GM23338 (cell line): ENCODE measurements at regions not wholly inside any gene's neighbourhood (a gene's known extent, or its start where the extent isn't known, plus 50 kb on each side); places are given as distances from the start of the nearest gene placed in this dataset.

Experiments used
- CREB1 ChIP-seq: fragments of 250-450 bp; sonication (Bioruptor Pico); IDR thresholded peaks from 2 replicates; pipeline ENCODE4 v1.5.0; 2020; ENCODE audit warnings: low read depth, mild to moderate bottlenecking, moderate library complexity
- EZH2 ChIP-seq: fragments of 200-600 bp; sonication (generic); IDR thresholded peaks from one replicate; pipeline ENCODE4 v1.8.0; 2017; ENCODE audit warnings: antibody characterized with exemption, mild to moderate bottlenecking, low read depth; ENCODE audit not compliant: unreplicated experiment
- EZH2phosphoT487 ChIP-seq: fragments of 200-600 bp; sonication (generic); IDR thresholded peaks from one replicate; pipeline ENCODE4 v1.8.1; 2018; ENCODE audit warnings: antibody characterized with exemption; ENCODE audit not compliant: unreplicated experiment
- JUNB ChIP-seq: IDR thresholded peaks from one replicate; pipeline ENCODE4 v1.6.1; 2016; ENCODE audit warnings: antibody characterized with exemption; ENCODE audit not compliant: unreplicated experiment
- POLR2AphosphoS5 ChIP-seq: IDR thresholded peaks from 2 replicates; pipeline ENCODE4 v1.6.1; 2016; ENCODE audit warnings: antibody characterized with exemption, low read depth
- STAT1 ChIP-seq: IDR thresholded peaks from one replicate; pipeline ENCODE4 v1.6.1; 2016; ENCODE audit warnings: antibody characterized with exemption; ENCODE audit not compliant: unreplicated experiment
- ZNF114 ChIP-seq: fragments of 250-450 bp; sonication (Bioruptor Pico); IDR thresholded peaks from 2 replicates; pipeline ENCODE4 v1.5.0; 2020; ENCODE audit warnings: mild to moderate bottlenecking, moderate library complexity
- ZNF331 ChIP-seq: fragments of 250-450 bp; sonication (Bioruptor Pico); IDR thresholded peaks from 2 replicates; pipeline ENCODE4 v1.5.0; 2020; ENCODE audit warnings: low read depth, mild to moderate bottlenecking, moderate library complexity
- TF ChIP-seq, protein P1 (sequence below), 2 experiments: fragments of 200-600 bp in 1 of 2; sonication (generic) in 1 of 2; conservative IDR thresholded peaks; 2 replicates each; pipeline versions ENCODE4 v1.5.1 to v1.6.1; 2016 to 2017; ENCODE audit warnings: antibody characterized with exemption in 2 of 2, low read depth in 2 of 2, mild to moderate bottlenecking in 2 of 2, moderate library complexity in 1 of 2
- TF ChIP-seq, protein P2 (sequence below): IDR thresholded peaks from one replicate; pipeline ENCODE4 v1.6.1; 2018; ENCODE audit warnings: antibody characterized with exemption; ENCODE audit not compliant: unreplicated experiment
- TF ChIP-seq, protein P3 (sequence below): IDR thresholded peaks from 2 replicates; pipeline ENCODE4 v1.6.1; 2016; ENCODE audit warnings: antibody characterized with exemption
- TF ChIP-seq, protein P4 (sequence below): fragments of 250-450 bp; sonication (Bioruptor Pico); IDR thresholded peaks from 2 replicates; pipeline ENCODE4 v1.5.0; 2020; ENCODE audit warnings: mild to moderate bottlenecking, moderate library complexity

DNA sequence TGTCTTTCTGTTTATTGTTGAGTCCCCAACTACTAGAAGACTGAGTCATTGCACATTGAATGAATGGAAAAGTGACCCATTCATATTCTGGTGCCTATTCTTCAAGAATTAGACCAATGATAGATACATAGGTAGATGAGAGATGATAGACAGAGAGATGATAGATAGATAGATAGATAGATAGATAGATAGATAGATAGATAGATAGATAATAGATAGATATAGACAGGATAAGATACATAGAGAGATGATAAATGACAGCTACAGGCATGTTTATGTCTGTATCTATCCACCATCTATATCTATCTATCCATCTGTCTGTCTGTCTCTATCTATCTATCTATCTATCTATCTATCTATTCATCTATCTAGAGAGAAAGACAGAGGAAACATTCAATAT, 170.3 kb upstream of the ARRDC4 start:
- TF ChIP-seq, protein P1, sequence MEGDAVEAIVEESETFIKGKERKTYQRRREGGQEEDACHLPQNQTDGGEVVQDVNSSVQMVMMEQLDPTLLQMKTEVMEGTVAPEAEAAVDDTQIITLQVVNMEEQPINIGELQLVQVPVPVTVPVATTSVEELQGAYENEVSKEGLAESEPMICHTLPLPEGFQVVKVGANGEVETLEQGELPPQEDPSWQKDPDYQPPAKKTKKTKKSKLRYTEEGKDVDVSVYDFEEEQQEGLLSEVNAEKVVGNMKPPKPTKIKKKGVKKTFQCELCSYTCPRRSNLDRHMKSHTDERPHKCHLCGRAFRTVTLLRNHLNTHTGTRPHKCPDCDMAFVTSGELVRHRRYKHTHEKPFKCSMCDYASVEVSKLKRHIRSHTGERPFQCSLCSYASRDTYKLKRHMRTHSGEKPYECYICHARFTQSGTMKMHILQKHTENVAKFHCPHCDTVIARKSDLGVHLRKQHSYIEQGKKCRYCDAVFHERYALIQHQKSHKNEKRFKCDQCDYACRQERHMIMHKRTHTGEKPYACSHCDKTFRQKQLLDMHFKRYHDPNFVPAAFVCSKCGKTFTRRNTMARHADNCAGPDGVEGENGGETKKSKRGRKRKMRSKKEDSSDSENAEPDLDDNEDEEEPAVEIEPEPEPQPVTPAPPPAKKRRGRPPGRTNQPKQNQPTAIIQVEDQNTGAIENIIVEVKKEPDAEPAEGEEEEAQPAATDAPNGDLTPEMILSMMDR (conservative IDR thresholded peaks at IDR 0.05; ENCODE audit: low read depth in 2 of 2): no peak
- TF ChIP-seq POLR2AphosphoS5 (no peak), EZH2 (no peak), CREB1 (CRISPR knock-in tag) (no peak), EZH2phosphoT487 (no peak), JUNB (no peak), STAT1 (no peak), ZNF114 (no peak), ZNF331 (CRISPR knock-in tag) (no peak)
- TF ChIP-seq, protein P2, sequence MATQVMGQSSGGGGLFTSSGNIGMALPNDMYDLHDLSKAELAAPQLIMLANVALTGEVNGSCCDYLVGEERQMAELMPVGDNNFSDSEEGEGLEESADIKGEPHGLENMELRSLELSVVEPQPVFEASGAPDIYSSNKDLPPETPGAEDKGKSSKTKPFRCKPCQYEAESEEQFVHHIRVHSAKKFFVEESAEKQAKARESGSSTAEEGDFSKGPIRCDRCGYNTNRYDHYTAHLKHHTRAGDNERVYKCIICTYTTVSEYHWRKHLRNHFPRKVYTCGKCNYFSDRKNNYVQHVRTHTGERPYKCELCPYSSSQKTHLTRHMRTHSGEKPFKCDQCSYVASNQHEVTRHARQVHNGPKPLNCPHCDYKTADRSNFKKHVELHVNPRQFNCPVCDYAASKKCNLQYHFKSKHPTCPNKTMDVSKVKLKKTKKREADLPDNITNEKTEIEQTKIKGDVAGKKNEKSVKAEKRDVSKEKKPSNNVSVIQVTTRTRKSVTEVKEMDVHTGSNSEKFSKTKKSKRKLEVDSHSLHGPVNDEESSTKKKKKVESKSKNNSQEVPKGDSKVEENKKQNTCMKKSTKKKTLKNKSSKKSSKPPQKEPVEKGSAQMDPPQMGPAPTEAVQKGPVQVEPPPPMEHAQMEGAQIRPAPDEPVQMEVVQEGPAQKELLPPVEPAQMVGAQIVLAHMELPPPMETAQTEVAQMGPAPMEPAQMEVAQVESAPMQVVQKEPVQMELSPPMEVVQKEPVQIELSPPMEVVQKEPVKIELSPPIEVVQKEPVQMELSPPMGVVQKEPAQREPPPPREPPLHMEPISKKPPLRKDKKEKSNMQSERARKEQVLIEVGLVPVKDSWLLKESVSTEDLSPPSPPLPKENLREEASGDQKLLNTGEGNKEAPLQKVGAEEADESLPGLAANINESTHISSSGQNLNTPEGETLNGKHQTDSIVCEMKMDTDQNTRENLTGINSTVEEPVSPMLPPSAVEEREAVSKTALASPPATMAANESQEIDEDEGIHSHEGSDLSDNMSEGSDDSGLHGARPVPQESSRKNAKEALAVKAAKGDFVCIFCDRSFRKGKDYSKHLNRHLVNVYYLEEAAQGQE: no peak
- TF ChIP-seq, protein P3, sequence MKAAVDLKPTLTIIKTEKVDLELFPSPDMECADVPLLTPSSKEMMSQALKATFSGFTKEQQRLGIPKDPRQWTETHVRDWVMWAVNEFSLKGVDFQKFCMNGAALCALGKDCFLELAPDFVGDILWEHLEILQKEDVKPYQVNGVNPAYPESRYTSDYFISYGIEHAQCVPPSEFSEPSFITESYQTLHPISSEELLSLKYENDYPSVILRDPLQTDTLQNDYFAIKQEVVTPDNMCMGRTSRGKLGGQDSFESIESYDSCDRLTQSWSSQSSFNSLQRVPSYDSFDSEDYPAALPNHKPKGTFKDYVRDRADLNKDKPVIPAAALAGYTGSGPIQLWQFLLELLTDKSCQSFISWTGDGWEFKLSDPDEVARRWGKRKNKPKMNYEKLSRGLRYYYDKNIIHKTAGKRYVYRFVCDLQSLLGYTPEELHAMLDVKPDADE: no peak
- TF ChIP-seq, protein P4, sequence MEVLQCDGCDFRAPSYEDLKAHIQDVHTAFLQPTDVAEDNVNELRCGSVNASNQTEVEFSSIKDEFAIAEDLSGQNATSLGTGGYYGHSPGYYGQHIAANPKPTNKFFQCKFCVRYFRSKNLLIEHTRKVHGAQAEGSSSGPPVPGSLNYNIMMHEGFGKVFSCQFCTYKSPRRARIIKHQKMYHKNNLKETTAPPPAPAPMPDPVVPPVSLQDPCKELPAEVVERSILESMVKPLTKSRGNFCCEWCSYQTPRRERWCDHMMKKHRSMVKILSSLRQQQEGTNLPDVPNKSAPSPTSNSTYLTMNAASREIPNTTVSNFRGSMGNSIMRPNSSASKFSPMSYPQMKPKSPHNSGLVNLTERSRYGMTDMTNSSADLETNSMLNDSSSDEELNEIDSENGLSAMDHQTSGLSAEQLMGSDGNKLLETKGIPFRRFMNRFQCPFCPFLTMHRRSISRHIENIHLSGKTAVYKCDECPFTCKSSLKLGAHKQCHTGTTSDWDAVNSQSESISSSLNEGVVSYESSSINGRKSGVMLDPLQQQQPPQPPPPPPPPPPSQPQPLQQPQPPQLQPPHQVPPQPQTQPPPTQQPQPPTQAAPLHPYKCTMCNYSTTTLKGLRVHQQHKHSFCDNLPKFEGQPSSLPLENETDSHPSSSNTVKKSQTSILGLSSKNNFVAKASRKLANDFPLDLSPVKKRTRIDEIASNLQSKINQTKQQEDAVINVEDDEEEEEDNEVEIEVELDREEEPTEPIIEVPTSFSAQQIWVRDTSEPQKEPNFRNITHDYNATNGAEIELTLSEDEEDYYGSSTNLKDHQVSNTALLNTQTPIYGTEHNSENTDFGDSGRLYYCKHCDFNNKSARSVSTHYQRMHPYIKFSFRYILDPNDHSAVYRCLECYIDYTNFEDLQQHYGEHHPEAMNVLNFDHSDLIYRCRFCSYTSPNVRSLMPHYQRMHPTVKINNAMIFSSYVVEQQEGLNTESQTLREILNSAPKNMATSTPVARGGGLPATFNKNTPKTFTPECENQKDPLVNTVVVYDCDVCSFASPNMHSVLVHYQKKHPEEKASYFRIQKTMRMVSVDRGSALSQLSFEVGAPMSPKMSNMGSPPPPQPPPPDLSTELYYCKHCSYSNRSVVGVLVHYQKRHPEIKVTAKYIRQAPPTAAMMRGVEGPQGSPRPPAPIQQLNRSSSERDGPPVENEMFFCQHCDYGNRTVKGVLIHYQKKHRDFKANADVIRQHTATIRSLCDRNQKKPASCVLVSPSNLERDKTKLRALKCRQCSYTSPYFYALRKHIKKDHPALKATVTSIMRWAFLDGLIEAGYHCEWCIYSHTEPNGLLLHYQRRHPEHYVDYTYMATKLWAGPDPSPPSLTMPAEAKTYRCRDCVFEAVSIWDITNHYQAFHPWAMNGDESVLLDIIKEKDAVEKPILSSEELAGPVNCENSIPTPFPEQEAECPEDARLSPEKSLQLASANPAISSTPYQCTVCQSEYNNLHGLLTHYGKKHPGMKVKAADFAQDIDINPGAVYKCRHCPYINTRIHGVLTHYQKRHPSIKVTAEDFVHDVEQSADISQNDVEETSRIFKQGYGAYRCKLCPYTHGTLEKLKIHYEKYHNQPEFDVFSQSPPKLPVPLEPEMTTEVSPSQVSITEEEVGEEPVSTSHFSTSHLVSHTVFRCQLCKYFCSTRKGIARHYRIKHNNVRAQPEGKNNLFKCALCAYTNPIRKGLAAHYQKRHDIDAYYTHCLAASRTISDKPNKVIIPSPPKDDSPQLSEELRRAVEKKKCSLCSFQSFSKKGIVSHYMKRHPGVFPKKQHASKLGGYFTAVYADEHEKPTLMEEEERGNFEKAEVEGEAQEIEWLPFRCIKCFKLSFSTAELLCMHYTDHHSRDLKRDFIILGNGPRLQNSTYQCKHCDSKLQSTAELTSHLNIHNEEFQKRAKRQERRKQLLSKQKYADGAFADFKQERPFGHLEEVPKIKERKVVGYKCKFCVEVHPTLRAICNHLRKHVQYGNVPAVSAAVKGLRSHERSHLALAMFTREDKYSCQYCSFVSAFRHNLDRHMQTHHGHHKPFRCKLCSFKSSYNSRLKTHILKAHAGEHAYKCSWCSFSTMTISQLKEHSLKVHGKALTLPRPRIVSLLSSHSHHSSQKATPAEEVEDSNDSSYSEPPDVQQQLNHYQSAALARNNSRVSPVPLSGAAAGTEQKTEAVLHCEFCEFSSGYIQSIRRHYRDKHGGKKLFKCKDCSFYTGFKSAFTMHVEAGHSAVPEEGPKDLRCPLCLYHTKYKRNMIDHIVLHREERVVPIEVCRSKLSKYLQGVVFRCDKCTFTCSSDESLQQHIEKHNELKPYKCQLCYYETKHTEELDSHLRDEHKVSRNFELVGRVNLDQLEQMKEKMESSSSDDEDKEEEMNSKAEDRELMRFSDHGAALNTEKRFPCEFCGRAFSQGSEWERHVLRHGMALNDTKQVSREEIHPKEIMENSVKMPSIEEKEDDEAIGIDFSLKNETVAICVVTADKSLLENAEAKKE: no peak
